ENCODE measurements at regions not wholly inside any gene's neighbourhood (a gene's known extent, or its start where the extent isn't known, plus 50 kb on each side); places are given as distances from the start of the nearest gene placed in this dataset.
A peak's percentile ranks its signal among the peaks of the same experiment; 100 is the strongest.

DNA sequence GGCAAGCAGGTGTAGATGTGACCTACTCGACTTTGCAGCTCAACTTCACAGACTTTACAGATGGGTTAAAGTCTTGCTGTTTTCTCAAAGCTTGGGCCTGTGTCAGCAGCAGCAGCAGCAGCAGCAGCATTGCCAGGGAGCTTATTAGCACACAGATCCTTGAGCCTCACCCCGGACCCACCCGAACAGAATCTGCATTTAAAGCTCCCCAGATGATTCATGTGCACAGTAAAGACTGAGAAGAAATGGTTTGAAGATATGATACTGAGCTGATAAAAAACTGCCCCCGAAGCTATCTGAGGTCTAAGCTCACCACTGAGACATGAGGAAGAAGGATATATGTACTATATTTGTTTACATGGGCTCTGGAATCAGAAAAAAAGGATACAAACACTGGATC is 231.7 kb downstream of the ARPP21 start:
- DNase-seq: no peak
- Histone ChIP-seq H3K36me3 (replicated peaks) (no peaks in the 10 kb centered on the region), H3K27ac (no peak overlapping the region), H3K4me3 (ENCODE audit: low read depth, low read length) (no peak overlapping the region), H3K27me3 (replicated peaks) (no peaks in the 10 kb centered on the region)
- in situ Hi-C loops (cut with HindIII; ENCODE audit: low pct_ligation_motif_present, low sequenced_read_pairs): no loop called here
- TF ChIP-seq, protein P1, sequence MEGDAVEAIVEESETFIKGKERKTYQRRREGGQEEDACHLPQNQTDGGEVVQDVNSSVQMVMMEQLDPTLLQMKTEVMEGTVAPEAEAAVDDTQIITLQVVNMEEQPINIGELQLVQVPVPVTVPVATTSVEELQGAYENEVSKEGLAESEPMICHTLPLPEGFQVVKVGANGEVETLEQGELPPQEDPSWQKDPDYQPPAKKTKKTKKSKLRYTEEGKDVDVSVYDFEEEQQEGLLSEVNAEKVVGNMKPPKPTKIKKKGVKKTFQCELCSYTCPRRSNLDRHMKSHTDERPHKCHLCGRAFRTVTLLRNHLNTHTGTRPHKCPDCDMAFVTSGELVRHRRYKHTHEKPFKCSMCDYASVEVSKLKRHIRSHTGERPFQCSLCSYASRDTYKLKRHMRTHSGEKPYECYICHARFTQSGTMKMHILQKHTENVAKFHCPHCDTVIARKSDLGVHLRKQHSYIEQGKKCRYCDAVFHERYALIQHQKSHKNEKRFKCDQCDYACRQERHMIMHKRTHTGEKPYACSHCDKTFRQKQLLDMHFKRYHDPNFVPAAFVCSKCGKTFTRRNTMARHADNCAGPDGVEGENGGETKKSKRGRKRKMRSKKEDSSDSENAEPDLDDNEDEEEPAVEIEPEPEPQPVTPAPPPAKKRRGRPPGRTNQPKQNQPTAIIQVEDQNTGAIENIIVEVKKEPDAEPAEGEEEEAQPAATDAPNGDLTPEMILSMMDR (IDR thresholded peaks at IDR 0.05; ENCODE audit: low read depth, low read length, missing control alignments): no peak

DNA sequence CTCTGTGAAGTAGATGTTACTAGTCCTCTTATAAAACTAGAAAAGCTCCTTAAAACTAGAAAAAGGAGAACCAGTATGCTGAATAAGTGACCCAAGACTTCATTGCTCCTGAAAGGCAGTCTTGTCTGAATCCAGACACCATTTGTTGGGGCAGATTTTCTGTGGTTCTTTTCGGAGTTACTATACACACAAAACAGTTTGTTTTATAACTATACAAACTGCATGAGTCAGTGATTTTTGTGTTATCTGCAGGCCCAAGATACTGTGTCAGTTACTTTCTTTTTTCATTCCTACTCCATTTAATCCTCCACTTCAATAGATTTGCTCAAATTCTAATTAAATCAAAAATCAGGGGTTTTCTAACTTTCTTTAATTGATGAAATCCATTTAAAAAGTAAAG is 244.6 kb downstream of the ARPP21 start:
- no peak overlapping the region for H3K4me3 ChIP-seq (ENCODE audit: low read depth, low read length)
- in situ Hi-C loops (cut with HindIII; ENCODE audit: low pct_ligation_motif_present, low sequenced_read_pairs): no loop called here
- peak overlapping the region; percentile 30 for H3K27ac ChIP-seq

DNA sequence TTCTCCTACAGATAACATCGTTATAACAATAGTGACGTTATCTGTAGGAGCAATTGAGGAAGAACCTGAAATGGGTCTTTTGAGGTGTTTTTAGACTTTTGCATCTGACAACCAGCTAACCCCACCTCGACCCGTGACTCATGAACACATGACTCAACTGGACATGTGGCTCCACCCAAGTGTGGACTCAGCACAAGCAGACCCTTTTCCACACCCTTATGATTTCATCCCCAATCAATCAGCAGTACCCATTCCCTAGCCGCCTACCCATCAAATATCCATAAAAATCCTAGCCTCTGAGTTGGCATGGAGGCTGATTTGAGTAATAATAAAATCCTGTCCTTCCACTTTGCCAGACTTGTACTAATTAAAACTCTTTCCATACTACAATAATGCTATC is 255.4 kb downstream of the ARPP21 start:
- TF ChIP-seq, protein P1 (IDR thresholded peaks at IDR 0.05; ENCODE audit: low read depth, low read length, missing control alignments): no peak
- in situ Hi-C loops (cut with HindIII; ENCODE audit: low pct_ligation_motif_present, low sequenced_read_pairs): no loop called here
- no peaks in the 10 kb centered on the region for H3K36me3 ChIP-seq (replicated peaks)
- no peak overlapping the region for H3K4me3 ChIP-seq (ENCODE audit: low read depth, low read length)
- H3K27ac ChIP-seq: no peak overlapping the region
- no peaks in the 10 kb centered on the region for H3K27me3 ChIP-seq (replicated peaks)
- DNase-seq: no peak

More for the DNA sequence above, 244.6 kb downstream of the ARPP21 start:
- no peaks in the 10 kb centered on the region for H3K36me3 ChIP-seq (replicated peaks)
- DNase-seq: peak; percentile 28
- no peaks in the 10 kb centered on the region for H3K27me3 ChIP-seq (replicated peaks)
- TF ChIP-seq, protein P1 (IDR thresholded peaks at IDR 0.05; ENCODE audit: low read depth, low read length, missing control alignments): no peak

DNA sequence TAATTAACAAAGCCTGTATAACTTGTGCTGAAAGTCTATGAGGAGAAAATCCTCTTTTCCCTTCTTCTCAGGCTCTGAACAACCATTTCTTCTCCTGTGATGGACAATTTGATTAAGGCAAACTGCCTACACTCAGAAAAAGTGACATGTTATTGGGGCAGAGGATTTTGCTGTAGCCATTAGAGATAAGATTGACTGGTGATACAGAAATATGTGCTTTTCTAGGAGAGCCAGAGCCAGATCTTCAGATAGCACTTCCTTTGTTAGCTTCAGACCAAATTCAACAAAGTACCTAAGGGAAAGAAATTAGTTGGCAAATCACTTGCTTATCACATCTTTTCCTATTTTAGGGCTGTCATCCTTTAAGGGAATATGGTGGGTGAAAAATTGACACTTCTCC is 259.9 kb downstream of the ARPP21 start:
- Histone ChIP-seq H3K36me3 (replicated peaks) (no peaks in the 10 kb centered on the region), H3K4me3 (ENCODE audit: low read depth, low read length) (no peak overlapping the region), H3K27ac (no peak overlapping the region), H3K27me3 (replicated peaks) (no peaks in the 10 kb centered on the region)
- TF ChIP-seq, protein P1 (IDR thresholded peaks at IDR 0.05; ENCODE audit: low read depth, low read length, missing control alignments): no peak
- in situ Hi-C loops (cut with HindIII; ENCODE audit: low pct_ligation_motif_present, low sequenced_read_pairs): no loop called here
- DNase-seq: no peak

DNA sequence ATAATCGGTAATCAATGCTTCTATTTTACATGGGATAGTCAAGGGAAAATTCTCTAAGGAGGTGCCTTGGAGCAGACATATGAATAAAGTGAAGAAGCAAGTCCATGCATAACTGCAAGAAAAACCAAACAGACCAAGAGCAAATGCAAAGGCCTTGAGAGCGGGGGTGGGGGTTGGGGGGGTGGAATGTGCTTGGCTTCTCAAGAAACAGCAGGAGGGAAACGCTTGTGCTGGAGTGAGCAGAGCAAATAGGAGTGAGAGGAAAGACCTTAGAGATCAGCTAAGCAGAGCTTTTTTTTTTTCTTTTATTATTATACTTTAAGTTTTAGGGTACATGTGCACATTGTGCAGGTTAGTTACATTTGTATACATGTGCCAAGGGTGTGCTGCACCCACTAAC is 260.8 kb downstream of the ARPP21 start:
- in situ Hi-C loops (cut with HindIII; ENCODE audit: low pct_ligation_motif_present, low sequenced_read_pairs): no loop called here
- Histone ChIP-seq H3K4me3 (ENCODE audit: low read depth, low read length) (no peak overlapping the region), H3K27ac (no peak overlapping the region), H3K36me3 (replicated peaks) (no peaks in the 10 kb centered on the region), H3K27me3 (replicated peaks) (no peaks in the 10 kb centered on the region)
- TF ChIP-seq, protein P1 (IDR thresholded peaks at IDR 0.05; ENCODE audit: low read depth, low read length, missing control alignments): no peak
- no peak for DNase-seq

All from brain microvascular endothelial cell (primary cell).